Esophagus muscularis mucosa (tissue), 4 donors: ENCODE measurements at regions not wholly inside any gene's neighbourhood (a gene's known extent, or its start where the extent isn't known, plus 50 kb on each side); places are given as distances from the start of the nearest gene placed in this dataset.
"Not testable (repeated sequence)": the region's sequence is repeated elsewhere in the genome, so short reads cannot be mapped to it uniquely, and the experiment has no call there.

Experiments used
- DNase-seq: peaks from one replicate; pipeline ENCODE4 v3.0.0-alpha.2; 2017; ENCODE audit errors: extremely low spot score
- H3K27ac ChIP-seq, 4 donors: fragments of 200-600 bp; sonication (generic); replicated peaks in 1 of 4; 1 replicate in 3 of 4; 2 replicates in 1 of 4; pipeline ENCODE4 v1.5.1; 2016 to 2019; ENCODE audit warnings: mild to moderate bottlenecking in 1 of 4
- H3K27me3 ChIP-seq, 4 donors: fragments of 200-600 bp; sonication (generic); one replicate each; pipeline versions ENCODE4 v1.5.1 to v1.6.0; 2016 to 2019
- H3K36me3 ChIP-seq, 4 donors: fragments of 200-600 bp; sonication (generic); one replicate each; pipeline ENCODE4 v1.5.1; 2016 to 2019
- H3K4me1 ChIP-seq, 4 donors: fragments of 200-600 bp; sonication (generic); one replicate each; pipeline ENCODE4 v1.5.1; 2016 to 2019
- H3K4me3 ChIP-seq, 4 donors: fragments of 200-600 bp; sonication (generic); 1 replicate in 2 of 4; 2 replicates in 2 of 4; pipeline ENCODE4 v1.5.1; 2016 to 2019; ENCODE audit warnings: mild to moderate bottlenecking in 4 of 4, moderate library complexity in 1 of 4
- H3K9me3 ChIP-seq, 4 donors: fragments of 200-600 bp; sonication (generic); 1 replicate in 3 of 4; 2 replicates in 1 of 4; pipeline ENCODE4 v1.5.1; 2016 to 2019
- WGBS: methylation state at CpG from one replicate; pipeline ENCODE4 v1.1.5; 2018; 5-methylcytosine and 5-hydroxymethylcytosine counted together
- intact Hi-C: fragments of 100-400 bp; cut with DNase I; formaldehyde crosslinking; loops from one replicate; pipeline ENCODE4 v1.15.1; 2023

GRCh38 chr21:6466081-6466698 lies 4055.2 kb upstream of the TPTE start:
- WGBS, result no CpG with 5 or more reads among the region's 62 CpGs
- H3K36me3 ChIP-seq, H3K27me3 ChIP-seq, H3K4me3 ChIP-seq, intact Hi-C loops, DNase-seq, H3K9me3 ChIP-seq, H3K4me1 ChIP-seq, H3K27ac ChIP-seq: not testable (repeated sequence)

GRCh38 chr21:6466707-6467106 lies 4054.7 kb upstream of the TPTE start:
- not testable (repeated sequence) for H3K9me3 ChIP-seq

GRCh38 chr21:6467189-6467774 lies 4054.1 kb upstream of the TPTE start:
- H3K9me3 ChIP-seq, H3K36me3 ChIP-seq, H3K27me3 ChIP-seq, intact Hi-C loops, DNase-seq, H3K4me1 ChIP-seq, H3K27ac ChIP-seq: not testable (repeated sequence)
- WGBS, result no CpG with 5 or more reads among the region's 60 CpGs
- H3K4me3 ChIP-seq, result peak overlapping the region in 1 of 4 donors; percentile 41

More at GRCh38 chr21:6466707-6467106, 4054.7 kb upstream of the TPTE start:
- H3K27ac ChIP-seq, DNase-seq, H3K4me1 ChIP-seq, H3K36me3 ChIP-seq, H3K27me3 ChIP-seq, intact Hi-C loops, H3K4me3 ChIP-seq: not testable (repeated sequence)
- WGBS, result no CpG with 5 or more reads among the region's 33 CpGs

- H3K9me3 ChIP-seq, H3K36me3 ChIP-seq, H3K27ac ChIP-seq, H3K4me3 ChIP-seq, H3K4me1 ChIP-seq, intact Hi-C loops, H3K27me3 ChIP-seq, DNase-seq: not testable (repeated sequence)
- no CpG with 5 or more reads among the region's 55 CpGs for WGBS
Observed at GRCh38 chr21:6467907-6468306, 4053.5 kb upstream of the TPTE start.

GRCh38 chr21:6468331-6468860 lies 4053.0 kb upstream of the TPTE start:
- H3K27ac ChIP-seq, H3K4me1 ChIP-seq, intact Hi-C loops, H3K9me3 ChIP-seq, DNase-seq, H3K27me3 ChIP-seq, H3K36me3 ChIP-seq, H3K4me3 ChIP-seq: not testable (repeated sequence)
- no CpG with 5 or more reads among the region's 34 CpGs for WGBS

- H3K4me3 ChIP-seq, H3K36me3 ChIP-seq, H3K4me1 ChIP-seq, DNase-seq, H3K27me3 ChIP-seq, H3K27ac ChIP-seq, H3K9me3 ChIP-seq, intact Hi-C loops: not testable (repeated sequence)
- no CpG with 5 or more reads among the region's 25 CpGs for WGBS
Observed at GRCh38 chr21:6474250-6474968, 4047.0 kb upstream of the TPTE start.

- WGBS, result no CpG with 5 or more reads among the region's 17 CpGs
- H3K4me3 ChIP-seq, H3K36me3 ChIP-seq, H3K27ac ChIP-seq, H3K9me3 ChIP-seq, H3K27me3 ChIP-seq, intact Hi-C loops, DNase-seq, H3K4me1 ChIP-seq: not testable (repeated sequence)
Observed at GRCh38 chr21:6481116-6481515, 4040.3 kb upstream of the TPTE start.

GRCh38 chr21:6482616-6483015 lies 4038.8 kb upstream of the TPTE start:
- H3K36me3 ChIP-seq, DNase-seq, H3K4me3 ChIP-seq, H3K4me1 ChIP-seq, H3K9me3 ChIP-seq, H3K27me3 ChIP-seq, intact Hi-C loops, H3K27ac ChIP-seq: not testable (repeated sequence)
- WGBS, result no CpG with 5 or more reads among the region's 3 CpGs

- DNase-seq, H3K27me3 ChIP-seq, H3K27ac ChIP-seq, H3K4me3 ChIP-seq, H3K36me3 ChIP-seq, H3K4me1 ChIP-seq, H3K9me3 ChIP-seq, intact Hi-C loops: not testable (repeated sequence)
- no CpG with 5 or more reads among the region's 4 CpGs for WGBS
Observed at GRCh38 chr21:6483645-6484044, 4037.7 kb upstream of the TPTE start.

- H3K36me3 ChIP-seq, intact Hi-C loops, H3K9me3 ChIP-seq, H3K4me1 ChIP-seq, H3K4me3 ChIP-seq, H3K27ac ChIP-seq, DNase-seq, H3K27me3 ChIP-seq: not testable (repeated sequence)
- no CpG with 5 or more reads among the region's 26 CpGs for WGBS
Observed at GRCh38 chr21:6486821-6487220, 4034.6 kb upstream of the TPTE start.

GRCh38 chr21:6492691-6493090 lies 4028.7 kb upstream of the TPTE start:
- H3K36me3 ChIP-seq, H3K27me3 ChIP-seq, H3K27ac ChIP-seq, intact Hi-C loops, H3K9me3 ChIP-seq, H3K4me3 ChIP-seq, DNase-seq, H3K4me1 ChIP-seq: not testable (repeated sequence)
- no CpG with 5 or more reads among the region's 8 CpGs for WGBS

- intact Hi-C loops, DNase-seq, H3K4me1 ChIP-seq, H3K9me3 ChIP-seq, H3K4me3 ChIP-seq, H3K36me3 ChIP-seq, H3K27ac ChIP-seq, H3K27me3 ChIP-seq: not testable (repeated sequence)
- no CpG with 5 or more reads among the region's 4 CpGs for WGBS
Observed at GRCh38 chr21:6493957-6494356, 4027.4 kb upstream of the TPTE start.

- intact Hi-C loops, H3K9me3 ChIP-seq, H3K36me3 ChIP-seq, H3K4me3 ChIP-seq, DNase-seq, H3K27me3 ChIP-seq, H3K27ac ChIP-seq, H3K4me1 ChIP-seq: not testable (repeated sequence)
- WGBS, result no CpG with 5 or more reads among the region's 5 CpGs
Observed at GRCh38 chr21:6496356-6496755, 4025.0 kb upstream of the TPTE start.
